GM23248 (cell line): ENCODE measurements at regions not wholly inside any gene's neighbourhood (a gene's known extent, or its start where the extent isn't known, plus 50 kb on each side); places are given as distances from the start of the nearest gene placed in this dataset.
"Not testable (repeated sequence)": the region's sequence is repeated elsewhere in the genome, so short reads cannot be mapped to it uniquely, and the experiment has no call there.

Experiments used
- EZH2 ChIP-seq: fragments of 200-600 bp; sonication (generic); IDR thresholded peaks from 2 replicates; pipeline ENCODE4 v1.6.1; 2018; ENCODE audit warnings: antibody characterized with exemption, mild to moderate bottlenecking; ENCODE audit not compliant: insufficient read depth, poor library complexity, severe bottlenecking
- EZH2phosphoT487 ChIP-seq: fragments of 200-600 bp; sonication (generic); IDR thresholded peaks from 2 replicates; pipeline ENCODE4 v1.6.1; 2018; ENCODE audit warnings: antibody characterized with exemption, moderate library complexity, mild to moderate bottlenecking, low read depth; ENCODE audit not compliant: insufficient read depth

DNA sequence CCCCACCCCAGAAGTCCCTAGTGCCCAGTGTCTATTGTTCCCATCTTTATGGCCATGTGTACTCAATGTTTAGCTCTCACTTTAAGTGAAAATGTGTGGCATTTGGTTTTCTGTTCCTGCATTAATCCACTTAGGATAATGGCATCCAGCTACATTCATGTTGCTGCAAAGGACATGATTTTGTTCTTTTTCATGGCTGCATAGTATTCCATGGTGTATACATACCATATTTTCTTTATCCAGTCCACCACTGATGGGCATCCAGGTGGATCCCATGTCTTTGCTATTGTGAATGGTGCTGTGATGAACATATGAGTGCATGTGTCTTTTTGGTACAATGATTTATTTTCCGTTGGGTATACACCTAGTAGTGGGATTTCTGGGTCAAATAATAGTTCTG is 58.2 kb upstream of the ZNF280D start:
- not testable (repeated sequence) for TF ChIP-seq EZH2, EZH2phosphoT487
